HCT116 (cell line): ENCODE measurements at regions not wholly inside any gene's neighbourhood (a gene's known extent, or its start where the extent isn't known, plus 50 kb on each side); places are given as distances from the start of the nearest gene placed in this dataset.

Source experiments
- ATAC-seq: fragments of 200-7000 bp; cut with Tn5 transposase; 2 replicates; pipeline ENCODE4 v1.9.1; 2020; ENCODE audit warnings: mild to moderate bottlenecking, moderate library complexity
- BruUV-seq: library from RNA; stranded (reverse); fragments of 400-500 nt; replicated peaks from 2 replicates; lab custom pipeline; 2021; lab: Mats Ljungman, UMichigan
- CTCF ChIA-PET: fragments of 300-600 bp; sonication (Branson Sonifier 250); formaldehyde crosslinking; loops from one replicate; lab custom pipeline; 2021; ENCODE audit warnings: antibody characterized with exemption; lab: Charles Lee
- POLR2A ChIA-PET: fragments of 300-600, 350-600 bp; sonication (Branson Sonifier 250); formaldehyde crosslinking; loops from one replicate; lab custom pipeline; 2021; ENCODE audit warnings: antibody characterized with exemption; lab: Charles Lee
- RAD21 ChIA-PET, 2 experiments: fragments of 300-600 bp; sonication (Branson Sonifier 250); formaldehyde crosslinking; loops; one replicate each; lab custom pipeline; 2023; ENCODE audit warnings: low total read pairs in 2 of 2; ENCODE audit not compliant: uncharacterized antibody in 2 of 2, unreplicated experiment in 2 of 2, low non-redundant PET in 1 of 2; lab: Charles Lee
- DNase-seq: peaks from one replicate; pipeline ENCODE4 v3.0.0-alpha.2; 2010; ENCODE audit warnings: low read depth, low spot score
- H2AFZ ChIP-seq: fragments of 200-600 bp; shearing (Covaris generic), sonication (generic); 2 replicates; pipeline ENCODE4 v1.6.1; 2017; ENCODE audit warnings: low read depth, mixed run types, mixed read lengths, antibody characterized with exemption, low read length; ENCODE audit not compliant: poor library complexity, severe bottlenecking
- H3K27ac ChIP-seq: 2 replicates; pipeline ENCODE4 v1.5.1; 2012; ENCODE audit warnings: low read depth, low read length
- H3K27me3 ChIP-seq: fragments of 200-600 bp; sonication (generic); 2 replicates; pipeline ENCODE4 v1.6.1; 2016; ENCODE audit warnings: mixed run types, low read length, mixed read lengths; ENCODE audit not compliant: insufficient read depth
- H3K36me3 ChIP-seq, 2 experiments: fragments of 200-500 bp in 1 of 2; fragments of 200-600 bp in 1 of 2; sonication (Bioruptor generic) in 1 of 2; sonication (generic) in 1 of 2; 2 replicates each; pipeline versions ENCODE4 v1.5.1 to v1.6.1; 2014 to 2016; ENCODE audit warnings: low read length in 2 of 2, inconsistent platforms in 1 of 2, mixed read lengths in 1 of 2, mixed run types in 1 of 2; ENCODE audit not compliant: insufficient read depth in 2 of 2, control insufficient read depth in 1 of 2
- H3K4me1 ChIP-seq, 2 experiments: fragments of 200-600 bp in 1 of 2; sonication (generic) in 1 of 2; 2 replicates each; pipeline versions ENCODE4 v1.5.1 to v1.6.1; 2012 to 2017; ENCODE audit warnings: low read length in 2 of 2, inconsistent platforms in 1 of 2, mild to moderate bottlenecking in 1 of 2, mixed read lengths in 1 of 2, mixed run types in 1 of 2, moderate library complexity in 1 of 2; ENCODE audit not compliant: insufficient read depth in 2 of 2, control insufficient read depth in 1 of 2
- H3K4me2 ChIP-seq: fragments of 200-600 bp; sonication (generic); 2 replicates; pipeline ENCODE4 v1.6.1; 2017; ENCODE audit warnings: mixed run types, low read length, mixed read lengths
- H3K4me3 ChIP-seq, 2 experiments: fragments of 200-600 bp in 1 of 2; sonication (generic) in 1 of 2; replicated peaks in 1 of 2; 2 replicates each; pipeline ENCODE4 v1.5.1; 2011 to 2016; ENCODE audit warnings: low read length in 2 of 2, control low read depth in 1 of 2, low read depth in 1 of 2, mild to moderate bottlenecking in 1 of 2, mixed read lengths in 1 of 2, mixed run types in 1 of 2
- H3K79me2 ChIP-seq: fragments of 200-600 bp; sonication (generic); 2 replicates; pipeline ENCODE4 v1.6.1; 2017; ENCODE audit warnings: mild to moderate bottlenecking, mixed run types, low read length, moderate library complexity, mixed read lengths; ENCODE audit not compliant: insufficient read depth
- H3K9ac ChIP-seq: fragments of 200-600 bp; sonication (generic); 2 replicates; pipeline ENCODE4 v1.6.1; 2016; ENCODE audit warnings: low read length, mixed read lengths
- H3K9me2 ChIP-seq: fragments of 200-600 bp; sonication (generic), shearing (Covaris generic); 2 replicates; pipeline ENCODE4 v1.6.1; 2017; ENCODE audit warnings: mixed run types, mild to moderate bottlenecking, moderate library complexity; ENCODE audit not compliant: insufficient read depth
- H3K9me3 ChIP-seq, 2 experiments: fragments of 200-500 bp in 1 of 2; fragments of 200-600 bp in 1 of 2; sonication (Bioruptor generic) in 1 of 2; sonication (generic) in 1 of 2; 2 replicates each; pipeline ENCODE4 v1.6.1; 2014 to 2017; ENCODE audit warnings: low read length in 2 of 2, mixed read lengths in 2 of 2, inconsistent platforms in 1 of 2, low read depth in 1 of 2, mild to moderate bottlenecking in 1 of 2, mixed run types in 1 of 2, moderate library complexity in 1 of 2; ENCODE audit not compliant: control insufficient read depth in 1 of 2, insufficient read depth in 1 of 2
- H4K20me1 ChIP-seq: fragments of 200-600 bp; sonication (generic), shearing (Covaris generic); 2 replicates; pipeline ENCODE4 v1.6.1; 2017; ENCODE audit warnings: mixed run types, mild to moderate bottlenecking, moderate library complexity; ENCODE audit not compliant: insufficient read depth
- CTCF ChIP-seq, 3 experiments: fragments of 200-600 bp in 1 of 3; sonication (generic) in 1 of 3; IDR thresholded peaks in 2 of 3; conservative IDR thresholded peaks in 1 of 3; 2 replicates each; pipeline ENCODE4 v1.5.1; 2012 to 2017; ENCODE audit warnings: low read depth in 2 of 3, low read length in 2 of 3, antibody characterized with exemption in 1 of 3, borderline replicate concordance in 1 of 3, control low read depth in 1 of 3, mild to moderate bottlenecking in 1 of 3, mixed read lengths in 1 of 3, mixed run types in 1 of 3, moderate library complexity in 1 of 3; ENCODE audit not compliant: insufficient read depth in 1 of 3
- POLR2AphosphoS5 ChIP-seq: IDR thresholded peaks from 2 replicates; pipeline ENCODE4 v1.6.1; 2011; ENCODE audit warnings: mild to moderate bottlenecking, low read depth, low read length, moderate library complexity
- REST ChIP-seq: IDR thresholded peaks from 2 replicates; pipeline ENCODE4 v1.6.1; 2012; ENCODE audit warnings: low read depth
- SIN3A ChIP-seq: IDR thresholded peaks from 2 replicates; pipeline ENCODE4 v1.6.1; 2012; ENCODE audit warnings: low read depth
- ZNF274 ChIP-seq: fragments of 200-500 bp; sonication (Bioruptor generic); IDR thresholded peaks from 2 replicates; pipeline ENCODE4 v1.6.1; 2014; ENCODE audit warnings: mild to moderate bottlenecking, low read depth, low read length, inconsistent platforms
- intact Hi-C: fragments of 100-400 bp; cut with micrococcal nuclease; formaldehyde crosslinking; loops from 2 replicates; pipeline ENCODE4 v1.10.0; 2022

- BruUV-seq: no TSS peak
- Histone ChIP-seq H3K27ac (no peak overlapping the region), H3K9ac (no peak overlapping the region), H3K4me3 (no peak overlapping the region), H3K79me2 (no peaks in the 10 kb centered on the region), H3K9me2 (no peaks in the 10 kb centered on the region), H3K9me3 (no peaks in the 10 kb centered on the region), H3K4me1 (no peaks in the 10 kb centered on the region), H3K36me3 (no peaks in the 10 kb centered on the region), H3K27me3 (no peaks in the 10 kb centered on the region), H3K4me2 (no peak overlapping the region), H2AFZ (no peak overlapping the region), H4K20me1 (no peaks in the 10 kb centered on the region)
- POLR2A ChIA-PET: no interaction called here
- TF ChIP-seq SIN3A (no peak), CTCF (IDR thresholded peaks at IDR 0.05 in 2 of 3, conservative IDR thresholded peaks at IDR 0.05 in 1 of 3; ENCODE audit: borderline replicate concordance in 1 of 3, insufficient read depth in 1 of 3, low read depth in 2 of 3, low read length in 2 of 3) (peak in 1 of 3 experiments; percentile 8; a peak in 1 of 6 replicates), ZNF274 (no peak), REST (no peak), POLR2AphosphoS5 (no peak)
- CTCF ChIA-PET: no interaction called here
- intact Hi-C loops: no loop called here
- DNase-seq: no peak
- RAD21 ChIA-PET: no interaction called here
- ATAC-seq: no peak
These were observed 1516.1 kb downstream of the RPIA start for GRCh38 chr2:90207454-90208058.
